ENCODE measurements at regions not wholly inside any gene's neighbourhood (a gene's known extent, or its start where the extent isn't known, plus 50 kb on each side); places are given as distances from the start of the nearest gene placed in this dataset.

DNA sequence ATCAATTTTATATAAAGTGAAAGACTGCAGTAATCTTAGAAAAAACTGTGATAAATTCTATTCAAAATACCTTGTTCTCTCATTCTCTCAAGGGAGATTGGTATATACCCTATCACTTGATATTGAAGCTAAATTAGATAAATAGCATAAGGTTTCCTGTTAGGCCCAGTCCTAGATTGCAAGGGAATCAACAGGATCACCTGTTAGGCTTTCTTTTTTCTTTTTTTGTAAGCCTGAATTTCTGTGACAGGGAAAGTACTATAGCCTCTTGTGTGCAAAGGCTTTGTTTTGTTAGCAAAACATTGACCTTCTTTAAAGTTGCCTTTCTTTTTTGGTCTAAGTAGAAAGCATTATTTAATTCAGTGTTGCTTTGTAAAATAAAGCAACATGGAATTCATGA, 100.0 kb downstream of the HAUS1 start:
- no peak for DNase-seq (ENCODE audit: low read depth)
- no peak overlapping the region for H3K4me3 ChIP-seq (ENCODE audit: control insufficient read depth, low read depth, low read length)
- TF ChIP-seq, protein P1, sequence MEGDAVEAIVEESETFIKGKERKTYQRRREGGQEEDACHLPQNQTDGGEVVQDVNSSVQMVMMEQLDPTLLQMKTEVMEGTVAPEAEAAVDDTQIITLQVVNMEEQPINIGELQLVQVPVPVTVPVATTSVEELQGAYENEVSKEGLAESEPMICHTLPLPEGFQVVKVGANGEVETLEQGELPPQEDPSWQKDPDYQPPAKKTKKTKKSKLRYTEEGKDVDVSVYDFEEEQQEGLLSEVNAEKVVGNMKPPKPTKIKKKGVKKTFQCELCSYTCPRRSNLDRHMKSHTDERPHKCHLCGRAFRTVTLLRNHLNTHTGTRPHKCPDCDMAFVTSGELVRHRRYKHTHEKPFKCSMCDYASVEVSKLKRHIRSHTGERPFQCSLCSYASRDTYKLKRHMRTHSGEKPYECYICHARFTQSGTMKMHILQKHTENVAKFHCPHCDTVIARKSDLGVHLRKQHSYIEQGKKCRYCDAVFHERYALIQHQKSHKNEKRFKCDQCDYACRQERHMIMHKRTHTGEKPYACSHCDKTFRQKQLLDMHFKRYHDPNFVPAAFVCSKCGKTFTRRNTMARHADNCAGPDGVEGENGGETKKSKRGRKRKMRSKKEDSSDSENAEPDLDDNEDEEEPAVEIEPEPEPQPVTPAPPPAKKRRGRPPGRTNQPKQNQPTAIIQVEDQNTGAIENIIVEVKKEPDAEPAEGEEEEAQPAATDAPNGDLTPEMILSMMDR (conservative IDR thresholded peaks at IDR 0.05; ENCODE audit: control insufficient read depth, insufficient read depth, low read depth, low read length), result no peak

DNA sequence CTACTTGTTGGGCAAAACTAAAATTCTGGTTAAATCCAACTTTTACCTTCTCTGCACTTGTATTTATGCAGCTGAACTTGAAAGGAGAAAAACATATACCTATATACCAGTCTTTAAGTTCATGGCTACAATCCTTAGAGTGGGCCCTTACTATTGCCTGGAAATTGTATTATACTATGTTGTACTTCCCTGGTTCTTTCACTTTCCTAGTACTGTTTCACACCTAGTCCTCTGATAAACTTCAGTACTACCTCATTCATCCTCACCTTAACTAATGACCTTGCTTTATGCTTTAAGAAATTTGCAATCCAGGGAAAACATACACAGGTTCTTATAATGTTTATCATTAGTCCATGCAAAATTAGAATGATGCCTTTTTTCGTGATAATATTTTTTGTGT, 103.8 kb downstream of the HAUS1 start:
- no peak for DNase-seq (ENCODE audit: low read depth)

DNA sequence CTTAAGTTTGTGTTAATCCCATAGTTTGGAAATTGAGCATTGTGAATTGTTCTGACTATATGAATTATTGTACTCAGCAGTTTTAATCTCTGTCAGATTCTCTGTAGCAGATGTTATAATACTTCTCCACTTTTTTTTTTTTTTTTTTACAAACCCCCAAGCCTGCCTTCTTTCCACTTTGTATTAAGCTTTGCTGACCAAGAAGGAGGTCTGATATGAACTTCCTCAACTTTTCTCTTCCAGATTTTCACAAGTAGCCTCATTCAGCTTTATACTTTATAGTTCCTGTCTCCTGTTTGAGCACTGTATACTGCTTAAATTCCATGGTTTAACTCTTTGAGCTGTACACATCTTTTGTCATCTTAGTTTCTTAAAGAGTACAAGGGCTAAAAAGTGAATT, 105.0 kb downstream of the HAUS1 start:
- H3K4me3 ChIP-seq (ENCODE audit: control insufficient read depth, low read depth, low read length), result no peak overlapping the region
- TF ChIP-seq, protein P1 (conservative IDR thresholded peaks at IDR 0.05; ENCODE audit: control insufficient read depth, insufficient read depth, low read depth, low read length), result no peak

More for the DNA sequence above, 103.8 kb downstream of the HAUS1 start:
- TF ChIP-seq, protein P1 (conservative IDR thresholded peaks at IDR 0.05; ENCODE audit: control insufficient read depth, insufficient read depth, low read depth, low read length), result no peak
- no peak overlapping the region for H3K4me3 ChIP-seq (ENCODE audit: control insufficient read depth, low read depth, low read length)

DNA sequence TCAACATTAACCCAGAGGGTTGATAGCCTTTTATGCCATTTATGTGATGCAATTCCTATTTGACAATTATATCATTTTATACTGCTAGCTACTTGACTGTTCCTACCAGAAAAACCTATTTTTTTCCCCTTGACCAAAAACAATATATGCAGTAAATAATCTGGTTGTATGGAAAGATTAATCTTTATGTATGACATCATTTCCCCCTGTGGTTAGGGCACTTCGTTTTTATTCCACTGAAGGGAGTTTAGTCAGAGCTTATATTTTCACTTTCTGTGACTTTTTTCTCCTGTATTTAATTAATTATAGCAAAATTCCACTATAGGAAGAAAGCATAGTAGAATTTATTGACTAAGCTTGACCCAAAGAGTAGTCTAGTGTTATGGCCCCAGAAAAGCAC, 107.6 kb downstream of the HAUS1 start:
- no peak overlapping the region for H3K4me3 ChIP-seq (ENCODE audit: control insufficient read depth, low read depth, low read length)
- TF ChIP-seq, protein P1 (conservative IDR thresholded peaks at IDR 0.05; ENCODE audit: control insufficient read depth, insufficient read depth, low read depth, low read length), result no peak
- DNase-seq (ENCODE audit: low read depth), result peak; percentile 49

More for the DNA sequence above, 105.0 kb downstream of the HAUS1 start:
- no peak for DNase-seq (ENCODE audit: low read depth)

DNA sequence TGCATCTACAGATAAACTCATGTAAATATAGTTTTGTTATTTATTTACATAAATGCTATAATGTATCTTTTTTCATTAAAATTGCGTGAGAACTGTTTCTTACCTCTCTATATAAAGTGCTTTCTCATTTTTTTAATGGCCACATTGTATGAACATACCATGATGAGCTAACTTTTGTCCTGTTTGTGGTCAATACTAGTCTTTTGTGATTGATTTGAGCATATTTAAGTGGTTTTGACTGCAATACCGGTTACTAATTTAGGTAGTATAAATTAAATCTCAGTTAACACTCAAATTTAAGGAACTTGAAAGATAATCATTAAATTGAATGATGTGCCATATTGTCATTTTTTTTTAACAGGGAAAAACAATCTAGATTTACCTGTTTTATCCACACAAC, 108.2 kb downstream of the HAUS1 start:
- TF ChIP-seq, protein P1 (conservative IDR thresholded peaks at IDR 0.05; ENCODE audit: control insufficient read depth, insufficient read depth, low read depth, low read length), result no peak
- DNase-seq (ENCODE audit: low read depth), result no peak
- H3K4me3 ChIP-seq (ENCODE audit: control insufficient read depth, low read depth, low read length), result no peak overlapping the region

DNA sequence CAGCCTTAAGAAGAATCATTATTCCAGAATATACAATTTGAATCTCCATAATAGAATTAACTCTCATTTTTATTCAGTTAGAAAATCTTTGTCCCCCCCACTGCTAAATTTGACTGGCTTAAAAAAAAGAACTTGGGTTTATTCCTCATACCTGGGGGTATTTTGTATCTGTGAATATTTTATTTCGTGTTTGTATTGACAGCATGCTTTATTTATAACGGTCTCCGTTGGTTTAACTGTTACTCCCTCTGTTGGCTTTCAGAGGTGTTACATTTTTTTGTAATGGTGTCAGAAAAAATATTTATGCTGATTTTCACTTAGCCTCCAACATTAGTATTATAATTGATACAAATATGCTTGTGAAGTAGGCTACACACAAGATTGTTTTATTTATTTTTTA, 109.1 kb downstream of the HAUS1 start:
- TF ChIP-seq, protein P1 (conservative IDR thresholded peaks at IDR 0.05; ENCODE audit: control insufficient read depth, insufficient read depth, low read depth, low read length), result peak; percentile 35
- no peak overlapping the region for H3K4me3 ChIP-seq (ENCODE audit: control insufficient read depth, low read depth, low read length)
- peak; percentile 9 for DNase-seq (ENCODE audit: low read depth)

DNA sequence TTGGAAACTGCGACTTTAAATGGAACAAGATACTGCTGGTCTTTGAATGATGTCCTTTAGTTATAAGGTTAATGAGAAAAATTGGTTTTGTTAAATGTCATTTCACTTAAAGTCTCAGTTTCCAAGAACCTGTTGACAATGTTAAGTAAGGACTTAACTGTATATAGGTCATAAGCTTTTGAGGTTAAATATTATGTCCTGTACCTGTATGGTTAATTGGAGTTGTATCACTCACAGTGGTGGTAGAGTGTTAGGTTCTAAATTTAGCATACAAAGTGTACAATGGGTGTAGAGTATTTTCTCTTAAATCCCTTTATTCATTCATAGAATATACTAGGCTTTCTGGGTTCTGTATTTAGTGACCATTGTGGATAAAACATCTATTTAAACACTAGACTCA, 110.2 kb downstream of the HAUS1 start:
- TF ChIP-seq, protein P1 (conservative IDR thresholded peaks at IDR 0.05; ENCODE audit: control insufficient read depth, insufficient read depth, low read depth, low read length), result no peak
- no peak overlapping the region for H3K4me3 ChIP-seq (ENCODE audit: control insufficient read depth, low read depth, low read length)
- no peak for DNase-seq (ENCODE audit: low read depth)
